Panc1 (cell line): ENCODE measurements at regions not wholly inside any gene's neighbourhood (a gene's known extent, or its start where the extent isn't known, plus 50 kb on each side); places are given as distances from the start of the nearest gene placed in this dataset.
"Not testable (repeated sequence)": the region's sequence is repeated elsewhere in the genome, so short reads cannot be mapped to it uniquely, and the experiment has no call there.

Experiments
- POLR2AphosphoS5 ChIP-seq: IDR thresholded peaks from 2 replicates; pipeline ENCODE4 v1.6.1; 2012; ENCODE audit warnings: mild to moderate bottlenecking, low read depth, low read length, moderate library complexity
- TF ChIP-seq, protein P1 (sequence below): fragments of 450-650 bp; IDR thresholded peaks from 2 replicates; pipeline ENCODE4 v1.5.1; 2017; ENCODE audit warnings: mild to moderate bottlenecking

DNA sequence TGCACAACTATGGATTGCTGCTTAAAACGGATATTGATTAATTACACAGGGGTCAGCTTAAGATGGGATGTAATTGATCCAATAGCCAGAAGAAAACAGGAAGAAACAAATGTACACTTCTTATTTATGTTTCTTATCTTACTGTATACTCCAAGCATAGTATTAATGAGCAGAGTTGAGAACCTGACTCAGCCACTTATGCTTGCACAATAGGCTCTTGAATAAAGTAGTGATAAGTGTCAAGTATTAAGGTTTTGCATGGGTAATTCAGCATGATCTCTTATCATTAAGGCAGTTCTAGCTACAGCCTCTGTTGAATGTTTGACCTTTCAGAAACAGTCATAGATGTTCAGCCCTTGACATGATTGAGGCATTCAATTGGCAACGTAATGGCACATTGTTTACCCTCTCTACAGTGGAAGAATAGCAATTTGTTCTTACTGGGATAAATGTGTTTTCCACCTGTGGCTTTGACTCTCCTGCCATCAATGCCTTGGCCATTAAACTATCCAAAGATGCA, 136.5 kb downstream of the OR4F15 start:
- TF ChIP-seq, protein P1, sequence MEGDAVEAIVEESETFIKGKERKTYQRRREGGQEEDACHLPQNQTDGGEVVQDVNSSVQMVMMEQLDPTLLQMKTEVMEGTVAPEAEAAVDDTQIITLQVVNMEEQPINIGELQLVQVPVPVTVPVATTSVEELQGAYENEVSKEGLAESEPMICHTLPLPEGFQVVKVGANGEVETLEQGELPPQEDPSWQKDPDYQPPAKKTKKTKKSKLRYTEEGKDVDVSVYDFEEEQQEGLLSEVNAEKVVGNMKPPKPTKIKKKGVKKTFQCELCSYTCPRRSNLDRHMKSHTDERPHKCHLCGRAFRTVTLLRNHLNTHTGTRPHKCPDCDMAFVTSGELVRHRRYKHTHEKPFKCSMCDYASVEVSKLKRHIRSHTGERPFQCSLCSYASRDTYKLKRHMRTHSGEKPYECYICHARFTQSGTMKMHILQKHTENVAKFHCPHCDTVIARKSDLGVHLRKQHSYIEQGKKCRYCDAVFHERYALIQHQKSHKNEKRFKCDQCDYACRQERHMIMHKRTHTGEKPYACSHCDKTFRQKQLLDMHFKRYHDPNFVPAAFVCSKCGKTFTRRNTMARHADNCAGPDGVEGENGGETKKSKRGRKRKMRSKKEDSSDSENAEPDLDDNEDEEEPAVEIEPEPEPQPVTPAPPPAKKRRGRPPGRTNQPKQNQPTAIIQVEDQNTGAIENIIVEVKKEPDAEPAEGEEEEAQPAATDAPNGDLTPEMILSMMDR: not testable (repeated sequence)
- not testable (repeated sequence) for TF ChIP-seq POLR2AphosphoS5
